Transverse colon (tissue), 4 donors: ENCODE measurements at regions not wholly inside any gene's neighbourhood (a gene's known extent, or its start where the extent isn't known, plus 50 kb on each side); places are given as distances from the start of the nearest gene placed in this dataset.

Source experiments
- DNase-seq: peaks from one replicate; pipeline ENCODE4 v3.0.0-alpha.2; 2019
- H3K27ac ChIP-seq, 4 donors: fragments of 200-600 bp; sonication (generic); 2 replicates each; pipeline ENCODE4 v1.5.1; 2016 to 2018; ENCODE audit warnings: inconsistent platforms in 4 of 4
- H3K27me3 ChIP-seq: fragments of 200-600 bp; sonication (generic); 2 replicates; pipeline ENCODE4 v1.5.1; 2017; ENCODE audit warnings: inconsistent platforms
- H3K36me3 ChIP-seq, 4 donors: fragments of 200-600 bp; sonication (generic); 2 replicates each; pipeline ENCODE4 v1.5.1; 2017 to 2019; ENCODE audit warnings: inconsistent platforms in 4 of 4
- H3K4me1 ChIP-seq, 4 donors: fragments of 200-600 bp; sonication (generic); 2 replicates each; pipeline ENCODE4 v1.5.1; 2017 to 2020; ENCODE audit warnings: inconsistent platforms in 4 of 4
- H3K4me3 ChIP-seq, 4 donors: fragments of 200-600 bp; sonication (generic); 1 replicate in 1 of 4; 2 replicates in 3 of 4; pipeline versions ENCODE4 v1.5.1 to v1.6.1; 2017 to 2019; ENCODE audit warnings: inconsistent platforms in 4 of 4
- H3K9me3 ChIP-seq, 2 donors: fragments of 200-600 bp; sonication (generic); 2 replicates each; pipeline ENCODE4 v1.5.1; 2017 to 2019; ENCODE audit warnings: inconsistent platforms in 2 of 2
- EP300 ChIP-seq: sonication (generic); formaldehyde crosslinking; IDR thresholded peaks from one replicate; pipeline ENCODE4 v1.6.1; 2017; ENCODE audit warnings: antibody characterized with exemption, low read depth
- POLR2A ChIP-seq: fragments of 450-650 bp; IDR thresholded peaks from one replicate; pipeline ENCODE4 v1.6.1; 2016; ENCODE audit warnings: antibody characterized with exemption, mild to moderate bottlenecking, moderate library complexity
- POLR2AphosphoS5 ChIP-seq, 3 donors: sonication (generic); formaldehyde crosslinking; IDR thresholded peaks; one replicate each; pipeline ENCODE4 v1.6.1; 2016; ENCODE audit warnings: antibody characterized with exemption in 3 of 3
- WGBS, 2 donors: methylation state at CpG; one replicate each; pipeline ENCODE4 v1.1.5; 2018; ENCODE audit warnings: low coverage in 1 of 2; 5-methylcytosine and 5-hydroxymethylcytosine counted together
- in situ Hi-C, 4 donors: fragments of 200-750 bp; cut with MboI; loops; one replicate each; pipeline versions ENCODE4 v1.15.0 to v1.15.1; 2017; ENCODE audit warnings: low sequenced_read_pairs in 3 of 4, low pct_ligation_motif_present in 1 of 4, low pct_unique_long_range_greater_than_20kb in 1 of 4
- intact Hi-C: fragments of 100-400 bp; cut with DNase I; formaldehyde crosslinking; loops from one replicate; pipeline ENCODE4 v1.15.1; 2023; ENCODE audit warnings: low total_unique reads
- TF ChIP-seq, protein P1 (sequence below), 5 experiments: fragments of 200-600 bp in 3 of 5; fragments of 450-650 bp in 2 of 5; sonication (generic) in 3 of 5; IDR thresholded peaks; 1 replicate in 2 of 5; 2 replicates in 3 of 5; pipeline ENCODE4 v1.5.1; 2016 to 2017; ENCODE audit warnings: antibody characterized with exemption in 5 of 5, inconsistent platforms in 3 of 5, mild to moderate bottlenecking in 2 of 5, moderate library complexity in 1 of 5

DNA sequence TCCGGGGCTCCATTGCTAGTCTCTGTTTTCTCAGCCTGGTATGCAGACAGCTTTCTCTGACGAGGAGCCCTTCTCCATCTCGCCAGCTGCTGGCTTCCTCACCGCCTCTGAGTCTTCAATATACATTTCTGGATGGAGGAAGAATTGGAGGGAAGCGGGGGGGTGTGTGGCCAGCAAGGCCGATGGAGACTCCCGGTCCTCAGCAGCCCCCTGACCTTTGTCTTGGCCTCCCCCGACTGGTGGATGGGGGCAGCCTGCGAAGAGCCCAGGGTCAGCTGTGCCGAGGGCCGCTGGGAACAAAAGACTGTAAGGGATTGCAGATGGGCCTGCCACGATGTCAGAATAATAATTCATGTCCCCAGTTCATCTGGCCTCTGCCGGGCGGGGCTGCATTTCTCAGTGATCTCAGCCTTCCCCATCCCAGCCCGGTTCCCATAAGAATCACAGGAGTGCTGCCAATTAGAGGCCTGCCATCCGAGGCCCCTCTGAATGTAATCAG is 54.3 kb upstream of the STX16 start:
- in situ Hi-C loops (no loop called here), intact Hi-C loops (no loop called here)
- H3K27ac ChIP-seq, result peak overlapping the region; percentile 69 to 83 (median 78)
- no peak for TF ChIP-seq POLR2AphosphoS5 (IDR thresholded peaks at IDR 0.05)
- TF ChIP-seq, protein P1, sequence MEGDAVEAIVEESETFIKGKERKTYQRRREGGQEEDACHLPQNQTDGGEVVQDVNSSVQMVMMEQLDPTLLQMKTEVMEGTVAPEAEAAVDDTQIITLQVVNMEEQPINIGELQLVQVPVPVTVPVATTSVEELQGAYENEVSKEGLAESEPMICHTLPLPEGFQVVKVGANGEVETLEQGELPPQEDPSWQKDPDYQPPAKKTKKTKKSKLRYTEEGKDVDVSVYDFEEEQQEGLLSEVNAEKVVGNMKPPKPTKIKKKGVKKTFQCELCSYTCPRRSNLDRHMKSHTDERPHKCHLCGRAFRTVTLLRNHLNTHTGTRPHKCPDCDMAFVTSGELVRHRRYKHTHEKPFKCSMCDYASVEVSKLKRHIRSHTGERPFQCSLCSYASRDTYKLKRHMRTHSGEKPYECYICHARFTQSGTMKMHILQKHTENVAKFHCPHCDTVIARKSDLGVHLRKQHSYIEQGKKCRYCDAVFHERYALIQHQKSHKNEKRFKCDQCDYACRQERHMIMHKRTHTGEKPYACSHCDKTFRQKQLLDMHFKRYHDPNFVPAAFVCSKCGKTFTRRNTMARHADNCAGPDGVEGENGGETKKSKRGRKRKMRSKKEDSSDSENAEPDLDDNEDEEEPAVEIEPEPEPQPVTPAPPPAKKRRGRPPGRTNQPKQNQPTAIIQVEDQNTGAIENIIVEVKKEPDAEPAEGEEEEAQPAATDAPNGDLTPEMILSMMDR (IDR thresholded peaks at IDR 0.05), result no peak
- TF ChIP-seq POLR2A, result no peak
- no peak for TF ChIP-seq EP300
- H3K9me3 ChIP-seq, result no peaks in the 10 kb centered on the region
- no peak overlapping the region for H3K4me3 ChIP-seq
- peaks cover 6 to 37% (median 10%) of the 10 kb centered on the region in 4 donors for H3K4me1 ChIP-seq
- no peaks in the 10 kb centered on the region for H3K36me3 ChIP-seq
- H3K27me3 ChIP-seq, result no peaks in the 10 kb centered on the region
- DNase-seq, result no peak
- WGBS, 2 donors, result 0 to 48% methylated on average over 2 to 16 of the region's 16 CpGs

DNA sequence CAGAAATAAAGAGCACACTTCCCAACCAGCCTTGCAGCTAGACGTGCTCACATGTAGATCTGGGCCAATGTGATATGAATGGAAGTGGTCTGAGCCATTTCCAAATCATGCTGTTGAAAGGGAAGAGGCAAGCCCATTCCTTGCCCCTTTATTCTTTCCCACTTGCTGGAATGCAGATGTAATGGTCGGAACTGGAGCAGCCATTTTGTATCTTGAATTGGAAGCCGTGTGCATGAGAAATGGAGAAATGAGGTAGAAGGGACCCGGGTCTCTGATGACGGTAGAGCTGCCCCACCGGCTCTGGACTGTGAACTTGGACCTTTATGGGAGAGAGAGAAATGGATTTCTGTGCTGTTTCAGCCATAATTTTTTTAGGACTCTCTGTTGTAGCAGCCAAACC is 54.8 kb upstream of the STX16 start:
- Histone ChIP-seq H3K4me1 (peaks cover 6 to 31% (median 8%) of the 10 kb centered on the region in 4 donors), H3K27me3 (no peaks in the 10 kb centered on the region), H3K36me3 (no peaks in the 10 kb centered on the region), H3K4me3 (no peak overlapping the region), H3K9me3 (no peaks in the 10 kb centered on the region), H3K27ac (peak overlapping the region; percentile 69 to 83 (median 78))
- in situ Hi-C loops, result no loop called here
- no peak for TF ChIP-seq EP300
- TF ChIP-seq POLR2A, result no peak
- TF ChIP-seq, protein P1 (IDR thresholded peaks at IDR 0.05), result no peak
- no peak for TF ChIP-seq POLR2AphosphoS5 (IDR thresholded peaks at IDR 0.05)
- intact Hi-C loops, result no loop called here
- 84 to 88% methylated on average over 5 to 6 of the region's 6 CpGs for WGBS, 2 donors
- DNase-seq, result no peak

DNA sequence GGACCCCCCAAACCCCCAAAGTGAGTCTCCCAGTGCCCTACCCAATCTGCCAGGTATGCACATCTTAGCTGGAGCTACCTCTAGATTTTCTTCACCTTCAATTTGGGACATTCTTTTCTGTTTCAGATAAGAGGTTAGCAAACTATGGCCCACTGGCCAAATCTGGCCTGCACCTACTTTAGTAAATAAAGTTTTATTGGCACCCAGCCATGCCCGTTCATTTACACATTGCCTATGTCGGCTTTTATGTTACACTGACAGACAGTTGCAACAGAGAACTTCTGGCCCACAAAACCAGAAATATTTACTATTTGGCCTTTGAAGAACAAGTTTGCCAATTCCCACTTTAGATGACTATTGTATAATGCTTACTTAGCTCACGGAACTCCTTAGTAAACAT is 55.9 kb upstream of the STX16 start:
- Histone ChIP-seq H3K27ac (no peak overlapping the region), H3K4me1 (peaks cover 0 to 22% (median 5%) of the 10 kb centered on the region in 4 donors), H3K9me3 (no peaks in the 10 kb centered on the region), H3K27me3 (no peaks in the 10 kb centered on the region), H3K4me3 (no peak overlapping the region), H3K36me3 (no peaks in the 10 kb centered on the region)
- intact Hi-C loops, result no loop called here
- TF ChIP-seq POLR2A, result no peak
- no peak for TF ChIP-seq POLR2AphosphoS5 (IDR thresholded peaks at IDR 0.05)
- no peak for DNase-seq
- WGBS, 2 donors, result 34 to 43% methylated on average over 3 of the region's 3 CpGs
- in situ Hi-C loops, result no loop called here

DNA sequence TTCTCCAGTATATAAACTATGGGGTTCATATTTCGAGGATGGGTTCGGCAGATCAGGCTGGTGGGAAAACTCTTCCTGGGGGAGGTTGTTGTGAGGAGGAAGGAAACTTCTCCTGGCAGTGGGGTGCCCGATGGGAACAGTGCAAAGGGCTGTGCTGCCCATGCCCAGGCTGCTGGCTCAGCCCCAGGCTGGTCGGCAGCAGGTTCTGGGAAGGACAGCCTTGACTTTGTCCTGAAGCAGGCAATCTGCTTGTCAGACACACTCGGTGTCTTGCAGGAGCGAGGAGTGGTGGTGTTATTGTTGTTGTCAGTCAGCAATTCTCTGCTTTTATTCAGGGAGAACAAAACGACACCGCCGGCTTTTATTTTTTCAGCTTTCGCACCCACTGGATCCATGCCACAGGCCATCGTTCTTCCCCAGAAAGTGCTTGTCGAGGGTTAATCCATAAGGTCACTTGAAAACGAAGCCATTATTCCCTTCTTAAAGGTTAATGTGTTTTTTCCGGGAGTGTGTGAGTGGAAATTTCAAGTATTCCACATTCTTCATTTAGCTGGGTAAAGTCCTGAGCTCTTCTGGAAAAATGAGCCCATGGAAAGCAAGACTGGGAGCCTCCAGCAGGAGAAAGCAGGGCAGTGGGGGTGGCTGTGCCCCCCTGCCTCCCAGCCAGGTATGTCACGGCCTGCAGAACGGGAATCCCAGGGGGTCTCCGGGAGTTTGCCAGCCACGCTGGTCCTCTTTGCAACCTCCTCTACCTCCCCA is 57.0 kb upstream of the STX16 start:
- peak overlapping the region in 2 of 4 donors; percentile 2 to 10 for H3K27ac ChIP-seq
- H3K4me3 ChIP-seq, result no peak overlapping the region
- in situ Hi-C loops, result no loop called here
- H3K4me1 ChIP-seq, result peaks cover 0 to 21% (median 5%) of the 10 kb centered on the region in 4 donors
- H3K9me3 ChIP-seq, result no peaks in the 10 kb centered on the region
- no peaks in the 10 kb centered on the region for H3K36me3 ChIP-seq
- intact Hi-C loops, result no loop called here
- H3K27me3 ChIP-seq, result no peaks in the 10 kb centered on the region
- 47 to 63% methylated on average over 3 to 18 of the region's 18 CpGs for WGBS, 2 donors
- no peak for DNase-seq
- TF ChIP-seq, protein P1 (IDR thresholded peaks at IDR 0.05), result no peak
- no peak for TF ChIP-seq POLR2A
- no peak for TF ChIP-seq EP300
- no peak for TF ChIP-seq POLR2AphosphoS5 (IDR thresholded peaks at IDR 0.05)
